T47D (cell line): ENCODE measurements at regions not wholly inside any gene's neighbourhood (a gene's known extent, or its start where the extent isn't known, plus 50 kb on each side); places are given as distances from the start of the nearest gene placed in this dataset.
"Not testable (repeated sequence)": the region's sequence is repeated elsewhere in the genome, so short reads cannot be mapped to it uniquely, and the experiment has no call there.

Source experiments
- DNase-seq, 2 experiments: peaks; one replicate each; pipeline versions ENCODE4 v3.0.0 to v3.0.0-alpha.2; 2011 to 2012; ENCODE audit warnings: low read depth in 1 of 2, low spot score in 1 of 2
- JUND ChIP-seq: IDR thresholded peaks from 2 replicates; pipeline ENCODE4 v1.6.1; 2012; ENCODE audit warnings: low read depth
- in situ Hi-C: cut with HindIII; loops from 2 replicates; pipeline ENCODE4 v1.10.0; 2016; ENCODE audit warnings: low sequenced_read_pairs, low pct_unique_long_range_greater_than_20kb

DNA sequence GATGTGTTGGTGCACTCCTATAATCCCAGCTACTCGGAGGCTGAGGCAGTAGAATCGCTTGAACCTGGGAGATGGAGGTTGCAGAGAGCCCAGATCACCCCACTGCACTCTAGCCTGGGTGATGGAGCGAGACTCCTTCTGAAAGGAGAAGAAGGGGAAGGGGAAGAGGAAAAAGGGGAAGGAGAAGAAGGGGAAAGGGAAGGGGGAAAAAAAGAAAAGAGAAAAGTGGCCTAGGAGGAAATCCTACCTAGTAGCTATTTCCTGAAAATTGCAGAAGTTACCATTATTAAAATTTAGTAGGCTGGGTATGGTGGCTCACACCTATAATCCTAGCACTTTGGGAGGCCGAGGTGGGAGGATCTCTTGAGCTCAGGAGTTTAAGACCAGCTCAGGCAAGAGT lies 67.4 kb downstream of the ARRDC3 start:
- in situ Hi-C loops: no loop called here
- DNase-seq: no peak
- TF ChIP-seq JUND: no peak

DNA sequence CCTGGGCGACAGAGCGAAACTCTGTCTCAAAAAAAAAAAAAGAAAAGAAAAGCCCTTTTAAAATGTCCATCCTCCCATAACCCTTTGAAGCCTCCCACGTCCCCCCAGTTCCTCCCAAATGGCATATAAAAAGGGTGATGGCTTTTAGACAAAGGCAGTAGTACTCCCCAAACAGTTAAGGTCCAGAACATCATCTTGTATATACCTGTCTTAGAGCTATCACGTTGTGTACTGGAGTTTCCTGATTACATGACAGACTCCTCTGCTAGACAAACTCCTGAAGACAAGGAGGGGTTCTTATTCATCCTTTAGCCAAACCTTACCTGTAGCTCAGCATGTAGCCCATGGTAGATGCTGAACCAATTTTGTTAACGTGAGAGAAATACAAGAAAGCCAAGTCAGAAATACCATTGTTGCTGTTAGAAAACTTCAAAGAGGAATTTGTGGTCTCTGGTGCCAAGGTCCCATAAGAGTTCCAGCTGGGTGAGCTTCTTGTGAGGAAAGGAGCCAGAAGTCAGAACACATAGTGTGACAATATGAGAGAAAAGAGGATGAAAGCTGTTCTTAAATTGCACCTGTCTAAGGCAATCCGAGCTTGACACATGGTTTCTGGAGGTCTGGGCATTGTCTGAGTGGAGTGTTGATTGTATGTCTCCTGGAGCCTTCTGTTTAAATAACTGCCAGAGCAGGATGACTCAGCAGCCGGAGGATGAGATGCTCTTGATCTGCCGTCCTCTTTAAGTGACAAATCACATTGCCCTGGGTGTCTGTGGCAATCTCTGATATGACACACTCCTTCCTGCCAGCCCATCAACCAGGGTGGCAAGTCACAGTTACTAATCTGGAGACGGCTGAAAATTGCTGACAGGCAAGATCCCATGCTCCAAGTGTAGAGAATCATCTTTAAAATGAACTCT lies 69.1 kb downstream of the ARRDC3 start:
- no peak for TF ChIP-seq JUND
- in situ Hi-C loops: no loop called here
- peak in 1 of 2 experiments; percentile 23 for DNase-seq

DNA sequence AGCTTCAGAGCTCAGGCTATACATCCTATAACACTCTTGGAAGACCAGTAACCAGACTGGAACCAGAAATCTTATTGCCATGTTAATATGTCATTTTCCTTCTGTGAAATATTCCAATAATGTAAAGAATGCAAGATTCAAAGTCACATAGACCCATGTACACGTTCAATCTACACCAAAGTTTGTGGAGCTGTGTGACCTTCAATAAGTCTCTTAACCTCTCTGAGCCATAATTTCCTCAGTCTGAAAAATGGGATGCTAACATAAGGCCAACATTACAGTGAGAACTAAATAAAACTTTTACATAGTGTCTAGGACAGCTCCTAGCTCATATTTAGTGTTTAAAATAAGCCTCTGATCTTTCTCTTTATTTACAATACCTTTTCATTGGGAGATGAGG lies 70.4 kb downstream of the ARRDC3 start:
- no peak for TF ChIP-seq JUND
- in situ Hi-C loops: no loop called here
- no peak for DNase-seq

DNA sequence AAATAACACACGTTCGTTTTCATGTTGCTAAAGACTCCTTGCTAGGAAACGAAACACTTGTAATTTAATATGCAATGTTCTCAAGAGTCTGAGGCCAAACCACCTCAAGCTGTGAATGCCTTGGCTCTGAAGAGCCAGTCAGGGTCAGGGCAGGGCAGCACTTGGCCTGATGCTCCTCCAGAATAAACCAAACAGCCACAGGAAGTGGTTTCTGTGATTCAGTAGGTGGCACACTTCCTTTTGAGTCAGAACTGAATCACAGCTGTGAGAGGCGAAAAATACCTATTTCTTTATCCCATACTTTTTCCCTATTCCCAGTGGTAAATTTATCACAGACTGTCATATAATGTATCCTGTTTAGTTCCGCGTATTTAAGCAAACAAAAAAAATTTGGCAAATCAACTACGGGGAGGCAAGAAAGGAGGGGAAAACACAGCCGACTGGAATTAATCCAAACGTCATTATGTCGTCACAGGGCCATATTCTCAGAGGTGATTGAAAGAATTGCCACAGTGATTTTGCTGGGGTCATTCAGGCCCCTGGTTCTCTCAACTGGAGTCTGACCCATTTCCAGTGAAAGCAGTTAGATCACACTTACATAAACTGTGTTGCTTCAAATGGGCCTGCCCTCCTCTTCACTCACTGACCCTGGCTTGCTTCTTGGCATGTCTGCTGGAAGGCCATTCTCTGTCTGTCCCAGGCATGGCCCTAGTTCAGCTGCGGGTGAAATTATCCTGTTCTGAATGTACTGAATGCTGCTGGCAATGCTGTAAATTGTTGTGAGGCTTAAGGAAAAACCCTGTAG lies 71.2 kb downstream of the ARRDC3 start:
- in situ Hi-C loops: no loop called here
- no peak for TF ChIP-seq JUND
- DNase-seq: peak in 1 of 2 experiments; percentile 57

DNA sequence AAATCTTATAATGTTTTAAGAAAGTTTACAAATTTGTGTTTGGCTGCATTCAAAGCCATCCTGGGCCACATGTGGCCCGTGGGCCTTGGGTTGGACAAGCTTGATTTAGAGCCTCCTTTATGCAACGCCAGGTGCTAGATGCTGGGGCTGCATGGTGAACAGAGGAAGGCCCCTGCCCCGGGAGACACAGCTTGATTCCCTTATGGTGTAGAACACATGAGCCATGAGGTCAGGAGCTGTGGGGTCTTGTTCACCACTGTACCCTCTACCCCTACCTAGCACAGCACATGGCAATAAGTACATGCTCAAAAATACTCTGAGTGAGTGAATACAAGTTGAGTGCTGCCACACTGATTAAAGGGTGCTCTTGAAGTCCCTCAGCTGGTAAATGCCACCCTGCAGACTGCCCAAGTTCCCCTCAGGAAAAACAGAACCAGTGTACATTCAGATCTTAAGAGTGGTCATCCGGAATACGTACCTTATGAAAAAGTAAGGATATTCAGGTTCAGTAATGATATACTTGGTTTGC lies 71.9 kb downstream of the ARRDC3 start:
- DNase-seq: no peak
- in situ Hi-C loops: no loop called here
- no peak for TF ChIP-seq JUND

DNA sequence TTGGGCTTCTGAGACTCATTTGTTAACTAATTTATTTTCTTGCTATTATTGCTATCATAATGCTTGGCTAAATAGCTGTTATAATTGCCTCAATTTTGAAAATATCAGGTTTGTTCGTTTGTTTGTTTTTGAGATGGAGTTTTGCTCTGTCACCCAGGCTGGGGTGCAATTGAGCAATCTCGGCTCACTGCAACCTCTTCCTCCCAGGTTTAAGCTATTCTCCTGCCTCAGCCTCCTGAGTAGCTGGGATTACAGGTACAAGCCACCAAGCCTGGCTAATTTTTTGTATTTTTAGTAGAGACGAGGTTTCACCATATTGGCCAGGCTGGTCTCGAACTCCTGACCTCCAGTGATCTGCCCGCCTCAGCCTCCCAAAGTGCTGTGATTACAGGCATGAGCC lies 75.0 kb downstream of the ARRDC3 start:
- DNase-seq, in situ Hi-C loops: not testable (repeated sequence)

DNA sequence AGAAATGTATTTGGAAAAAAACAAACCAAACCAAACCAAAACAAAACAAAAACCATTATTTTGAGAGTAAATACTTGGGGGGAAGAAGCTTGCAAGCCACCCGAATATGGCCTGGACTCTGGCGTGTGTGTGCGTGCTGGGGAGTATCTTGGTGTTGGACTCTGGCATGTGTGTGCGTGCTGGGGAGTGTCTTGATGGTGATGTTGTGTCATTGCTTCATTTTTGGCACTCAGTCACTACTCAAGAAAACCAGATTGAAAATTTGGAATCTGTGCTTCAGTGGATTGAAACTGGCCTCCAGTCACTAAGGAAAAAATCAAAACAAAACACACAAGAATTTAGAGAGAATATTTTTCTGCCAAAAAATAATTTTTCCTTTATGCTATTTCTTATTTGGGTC lies 76.1 kb downstream of the ARRDC3 start:
- DNase-seq: no peak
- in situ Hi-C loops: no loop called here
- TF ChIP-seq JUND: no peak

DNA sequence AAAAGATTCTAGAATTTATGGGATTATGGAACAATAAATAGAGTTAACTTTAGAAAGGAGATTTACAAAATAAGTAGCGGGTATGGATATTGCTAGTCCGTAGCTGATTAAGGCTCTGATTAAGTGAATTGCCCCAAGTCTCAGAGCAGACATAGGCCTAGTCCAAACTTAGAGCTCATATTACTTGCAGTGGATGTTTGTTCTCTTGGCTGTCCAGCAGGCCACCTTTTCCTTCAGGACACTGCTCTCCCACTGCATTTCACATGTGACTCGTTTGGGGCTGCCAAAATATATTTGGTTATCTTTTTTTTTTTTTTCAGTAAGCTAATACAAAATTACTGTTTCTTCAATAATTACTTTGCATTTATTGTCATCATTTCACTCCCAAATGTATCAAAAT lies 76.6 kb downstream of the ARRDC3 start:
- in situ Hi-C loops: no loop called here
- DNase-seq: peak in 1 of 2 experiments; percentile 43
- TF ChIP-seq JUND: no peak

DNA sequence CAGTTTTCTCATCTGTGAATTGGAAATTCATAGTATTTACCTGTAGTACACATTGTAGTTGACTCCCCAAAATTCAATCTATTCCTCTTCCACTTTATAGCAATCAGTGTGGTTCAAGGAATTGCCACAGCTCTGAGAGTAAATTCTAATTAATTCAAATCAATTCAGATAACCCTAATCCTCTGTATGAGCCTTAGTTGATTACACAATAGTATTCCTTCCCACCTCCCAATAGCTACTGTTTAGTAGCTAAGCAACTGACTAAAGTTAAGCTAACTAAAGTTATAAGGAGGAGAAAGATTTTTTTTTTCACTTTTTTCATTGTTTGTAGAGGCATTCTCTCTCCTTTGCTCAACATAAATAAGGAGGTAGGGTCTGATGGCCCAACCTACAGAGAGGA lies 77.5 kb downstream of the ARRDC3 start:
- in situ Hi-C loops: no loop called here
- TF ChIP-seq JUND: no peak
- DNase-seq: no peak

DNA sequence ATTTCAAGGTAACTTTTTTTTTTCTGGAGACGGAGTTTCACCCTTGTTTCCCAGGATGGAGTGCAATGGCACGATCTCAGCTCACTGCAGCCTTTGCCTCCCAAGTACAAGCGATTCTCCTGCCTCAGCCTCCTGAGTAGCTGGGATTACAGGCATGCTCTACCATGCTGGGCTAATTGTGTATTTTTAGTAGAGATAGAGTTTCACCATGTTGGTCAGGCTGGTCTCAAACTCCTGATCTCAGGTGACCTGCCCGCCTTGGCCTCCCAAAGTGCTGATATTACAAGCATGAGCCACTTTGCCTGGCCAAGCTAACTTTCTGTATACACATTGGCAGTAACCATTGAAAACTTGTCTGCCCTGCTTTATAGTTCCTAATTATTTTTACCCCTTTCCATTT lies 79.1 kb downstream of the ARRDC3 start:
- DNase-seq, in situ Hi-C loops: not testable (repeated sequence)

DNA sequence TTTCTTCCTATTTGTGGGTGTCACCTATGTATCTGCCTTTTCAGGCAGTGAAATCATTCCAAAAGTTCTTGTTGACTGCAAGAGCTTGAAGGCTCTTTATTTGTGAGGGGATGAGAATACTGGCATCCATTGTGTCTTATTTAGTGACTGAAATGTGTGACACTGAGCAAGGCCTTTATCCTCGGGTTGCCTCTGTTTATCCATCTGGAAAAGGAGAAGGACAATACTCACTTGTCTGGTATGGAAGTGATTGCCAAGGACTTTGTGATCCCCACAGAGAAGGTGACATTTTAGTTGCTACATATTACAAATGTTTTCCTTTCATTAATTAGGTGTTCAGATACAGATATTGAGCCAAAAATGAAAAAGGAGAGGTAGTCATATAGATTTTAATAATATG lies 80.2 kb downstream of the ARRDC3 start:
- in situ Hi-C loops: no loop called here

DNA sequence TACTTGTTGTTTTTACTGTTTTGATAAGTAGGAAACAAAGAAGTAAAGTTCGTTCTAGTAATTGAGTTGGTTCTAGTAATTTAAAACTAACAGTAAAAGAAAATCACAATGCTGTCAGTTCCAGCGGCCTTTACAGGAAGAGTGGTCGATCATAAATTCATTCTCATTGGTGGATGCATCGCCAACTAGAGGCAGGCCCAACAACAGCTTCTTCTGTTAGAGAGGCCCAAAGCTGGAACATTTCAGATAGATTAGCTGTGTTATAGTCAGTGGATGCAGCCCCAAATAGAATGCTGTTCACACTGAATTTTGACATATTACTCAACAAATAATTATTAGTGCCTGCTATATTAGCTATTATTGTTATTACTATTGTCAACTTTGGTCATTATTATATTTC lies 80.8 kb downstream of the ARRDC3 start:
- in situ Hi-C loops: no loop called here
- DNase-seq: no peak
- no peak for TF ChIP-seq JUND

More for the DNA sequence above, 80.2 kb downstream of the ARRDC3 start:
- no peak for TF ChIP-seq JUND
- DNase-seq: no peak
